NCI-H510A treated with DMSO at 0.1 percent for 48 hours (cell line): ENCODE measurements at regions not wholly inside any gene's neighbourhood (a gene's known extent, or its start where the extent isn't known, plus 50 kb on each side); places are given as distances from the start of the nearest gene placed in this dataset.
"Not testable (repeated sequence)": the region's sequence is repeated elsewhere in the genome, so short reads cannot be mapped to it uniquely, and the experiment has no call there.

Experiments used
- DNase-seq: peaks from one replicate; lab custom pipeline; 2025; lab: John Stamatoyannopoulos, UW

DNA sequence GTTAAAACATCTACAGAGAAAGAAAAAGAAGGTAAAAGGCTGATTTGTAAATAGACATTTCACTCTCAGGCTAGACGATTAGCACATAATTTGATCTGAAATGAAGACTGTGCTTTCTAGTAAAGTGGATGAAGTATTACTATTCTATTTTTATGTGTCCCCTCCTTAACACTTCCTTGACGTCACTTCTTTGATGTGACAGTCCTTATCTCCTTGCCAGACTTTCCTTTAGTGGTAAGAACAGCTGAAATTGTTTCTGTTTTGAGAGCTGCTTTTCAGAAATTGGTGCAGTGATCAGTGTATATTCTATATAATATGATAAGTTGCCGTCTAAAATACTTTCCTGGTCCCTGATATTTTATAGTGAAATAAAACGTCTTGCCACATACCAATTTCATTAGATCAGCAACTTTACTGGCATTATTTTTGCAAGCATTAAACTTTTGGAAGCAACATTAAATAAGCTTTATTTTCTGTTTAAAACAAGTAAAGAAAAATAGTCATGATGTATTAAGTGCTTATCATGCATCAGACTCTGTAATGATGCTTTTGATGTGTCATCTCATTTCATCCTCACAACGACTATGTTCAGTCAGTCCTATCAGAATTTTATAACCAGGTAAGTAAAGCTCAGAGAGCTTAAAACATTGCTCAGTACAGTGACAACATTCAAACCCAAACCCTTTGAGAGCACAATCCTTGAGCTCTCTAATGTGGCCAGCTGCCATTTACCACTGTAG lies 210.3 kb upstream of the PCDH9 start:
- DNase-seq, result no peak

DNA sequence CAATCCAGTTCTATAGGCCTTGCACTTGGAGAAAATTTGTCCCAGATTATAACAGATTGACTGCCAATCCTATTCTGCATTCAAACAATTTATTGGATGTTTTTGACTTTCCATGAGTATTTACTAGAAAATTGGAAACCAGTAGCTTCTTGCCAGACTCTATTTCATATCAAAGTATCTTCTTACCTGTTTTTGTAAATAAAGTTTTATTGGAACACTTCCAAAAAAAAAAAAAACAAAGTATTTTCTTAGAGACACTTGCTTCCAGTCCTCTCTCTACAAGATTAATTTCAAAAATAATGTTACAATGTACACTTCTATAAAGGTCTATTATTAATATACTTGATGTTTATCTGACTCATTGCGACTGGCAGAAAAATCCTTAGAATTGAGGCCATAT lies 209.2 kb upstream of the PCDH9 start:
- no peak for DNase-seq

DNA sequence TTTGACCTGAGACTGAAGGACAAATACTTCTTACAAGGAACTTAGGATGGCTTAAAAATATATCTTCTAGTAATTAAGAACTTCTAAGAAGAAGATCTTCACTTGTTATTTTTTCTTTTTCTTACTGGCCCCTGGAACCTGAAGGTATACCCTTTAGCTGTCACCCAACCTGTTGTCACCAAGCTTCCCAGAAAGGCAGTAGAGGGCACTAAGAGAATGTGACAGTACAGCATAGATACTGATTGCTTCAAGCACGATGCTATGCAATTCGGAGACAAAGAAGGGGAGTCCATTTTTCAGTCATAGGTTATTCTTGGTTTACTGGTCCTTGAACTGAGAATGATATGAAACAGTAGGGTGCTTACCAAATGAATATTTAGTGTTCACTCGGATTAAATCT lies 208.3 kb upstream of the PCDH9 start:
- no peak for DNase-seq

DNA sequence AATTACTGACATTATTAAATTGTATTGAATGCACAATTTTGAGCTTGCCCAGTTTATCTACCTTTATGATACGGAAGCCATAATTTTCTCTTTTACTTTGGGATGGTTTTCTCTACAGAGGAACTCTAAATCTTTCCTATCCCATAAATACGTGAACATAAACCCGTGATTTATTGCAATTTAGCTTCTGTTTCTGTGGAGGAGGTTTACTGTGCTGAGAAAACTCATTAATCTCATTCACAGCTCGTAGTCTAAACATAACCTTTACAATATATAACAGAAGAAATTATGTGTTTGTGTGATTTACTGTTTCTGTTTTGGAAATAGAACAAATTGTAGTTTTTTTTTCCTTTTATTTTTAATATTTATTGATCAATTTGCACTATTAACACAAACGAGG lies 207.1 kb upstream of the PCDH9 start:
- DNase-seq, result no peak

DNA sequence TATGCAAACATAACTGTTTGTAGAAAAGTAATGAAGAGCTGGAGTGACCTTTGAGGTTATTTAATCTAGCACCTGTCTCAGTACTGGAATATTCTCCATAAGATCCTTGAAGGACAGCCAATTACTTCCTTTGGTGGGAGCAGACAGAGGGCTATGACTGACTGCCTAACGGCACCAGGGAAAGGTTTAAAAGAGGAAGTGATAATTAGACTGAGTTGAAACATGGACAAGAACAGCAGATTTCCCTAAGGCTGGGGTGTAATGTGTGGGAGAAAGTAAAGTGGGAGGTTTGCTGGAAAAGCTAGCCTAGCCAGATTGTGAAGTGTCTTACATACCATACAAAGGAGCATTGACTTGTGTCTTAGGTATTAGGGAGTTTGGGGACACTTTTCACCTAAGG lies 191.3 kb upstream of the PCDH9 start:
- DNase-seq, result no peak

DNA sequence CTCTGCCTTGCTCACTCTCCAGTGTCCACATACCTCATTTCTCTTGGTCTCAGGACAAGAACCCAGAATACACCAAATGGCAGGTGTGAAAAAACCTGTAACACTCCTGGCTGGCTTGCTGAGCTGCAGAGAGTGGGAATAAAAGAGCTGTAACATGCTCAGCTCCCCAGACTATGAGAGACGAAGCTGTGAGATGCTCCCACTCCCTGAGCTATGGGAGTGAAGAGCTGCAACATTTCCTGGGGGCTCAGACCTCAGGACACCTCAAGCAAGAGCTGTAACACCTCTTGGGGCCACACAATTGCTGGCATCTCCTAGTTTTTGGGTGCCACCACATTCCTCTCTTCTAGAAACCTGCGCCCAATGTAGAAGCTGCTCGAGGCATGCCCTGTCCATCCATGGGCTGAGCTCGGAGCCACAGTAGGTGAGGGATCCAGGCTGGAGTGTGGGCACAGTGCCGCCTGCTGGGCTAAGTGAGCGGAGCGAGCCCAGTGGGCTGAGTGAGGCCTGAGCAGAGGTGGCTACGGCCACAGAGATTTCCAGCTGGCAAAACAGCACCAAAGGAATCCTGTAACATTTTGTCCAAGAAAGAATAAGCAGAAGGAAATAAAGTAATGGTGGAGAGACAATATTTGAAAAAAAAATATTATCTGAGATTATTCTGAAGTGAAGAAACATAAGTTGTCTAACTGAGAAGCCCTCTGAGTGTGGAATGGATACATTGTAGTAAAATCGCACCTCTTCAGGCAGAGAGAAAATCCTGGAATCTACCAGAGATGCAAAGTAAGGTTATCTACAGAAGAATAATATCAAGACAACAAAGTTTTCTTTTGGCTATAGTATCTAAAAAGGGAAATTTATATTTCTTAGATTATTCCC lies 186.2 kb upstream of the PCDH9 start:
- DNase-seq, result no peak

DNA sequence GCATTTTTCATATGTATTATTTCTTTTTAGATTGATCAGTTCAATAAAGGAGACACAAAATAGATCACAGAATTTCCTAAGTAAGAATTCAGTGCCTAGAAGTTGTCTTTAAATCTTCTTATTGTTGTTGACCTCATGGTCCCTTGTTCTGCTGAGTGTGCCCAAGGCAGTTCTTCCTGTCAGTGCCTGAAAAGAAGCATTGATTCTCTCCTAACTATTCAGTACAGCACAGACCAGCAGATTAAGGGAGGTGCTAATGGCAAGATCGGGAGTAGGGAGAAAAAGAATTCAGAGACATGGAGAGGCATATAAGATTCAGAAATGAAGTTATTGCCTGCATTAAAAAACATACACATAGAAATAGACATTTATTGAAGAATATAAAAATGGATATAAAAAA lies 180.5 kb upstream of the PCDH9 start:
- no peak for DNase-seq

DNA sequence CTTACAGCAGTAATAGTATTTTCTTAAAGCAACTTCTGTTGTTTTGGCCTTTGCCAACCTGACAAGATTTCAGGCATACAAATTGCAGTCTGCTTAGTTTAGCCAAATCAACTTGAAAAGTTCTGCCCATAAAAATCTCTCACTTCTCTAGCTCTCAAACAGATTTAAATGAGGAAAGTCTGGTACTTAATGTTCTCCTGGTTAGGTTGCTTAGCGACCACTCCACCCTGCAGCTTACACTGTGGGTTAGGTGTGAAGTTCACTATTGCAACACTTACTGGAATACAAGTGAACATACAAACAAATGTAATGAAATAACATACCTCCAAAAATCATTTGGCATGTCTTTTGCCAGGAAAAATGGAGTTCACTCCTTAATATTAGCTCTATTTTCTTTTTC lies 178.7 kb upstream of the PCDH9 start:
- DNase-seq, result no peak

DNA sequence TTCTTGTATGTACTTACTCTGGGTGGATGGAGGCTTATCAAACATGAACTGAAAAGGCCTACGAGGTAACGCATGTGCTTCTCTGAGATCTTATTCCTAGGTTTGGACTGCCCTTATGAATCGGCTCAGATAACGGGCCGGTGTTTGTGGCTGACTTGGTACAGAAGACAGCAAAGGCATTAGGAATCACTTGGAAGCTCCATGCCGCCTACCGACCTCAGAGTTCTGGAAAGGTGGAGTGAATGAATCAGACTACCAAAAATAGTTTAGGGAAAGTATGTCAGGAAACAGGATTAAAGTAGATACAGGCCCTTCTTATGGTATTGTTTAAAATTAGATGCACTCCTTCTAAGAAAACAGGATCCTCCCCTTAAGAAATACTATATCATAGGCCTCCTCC lies 172.4 kb upstream of the PCDH9 start:
- DNase-seq, result no peak

DNA sequence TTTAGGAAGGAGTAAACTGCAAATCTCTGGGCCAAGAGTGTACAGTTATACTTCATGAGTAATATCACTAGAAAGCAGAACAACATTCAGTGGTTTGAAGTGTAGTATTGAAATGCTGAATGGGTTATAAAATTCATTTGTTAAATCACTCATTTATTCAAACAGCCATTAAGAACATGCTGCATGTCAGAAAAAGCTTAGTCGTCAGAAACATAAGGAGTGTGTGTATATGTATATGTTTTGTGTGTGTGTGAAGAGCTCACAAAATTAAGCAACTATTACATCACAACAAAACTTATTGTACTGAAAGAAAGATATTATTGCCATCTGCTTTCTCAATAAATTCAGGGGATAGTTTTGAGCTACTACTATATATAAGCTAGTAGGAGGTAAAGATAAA lies 165.4 kb upstream of the PCDH9 start:
- DNase-seq, result no peak

DNA sequence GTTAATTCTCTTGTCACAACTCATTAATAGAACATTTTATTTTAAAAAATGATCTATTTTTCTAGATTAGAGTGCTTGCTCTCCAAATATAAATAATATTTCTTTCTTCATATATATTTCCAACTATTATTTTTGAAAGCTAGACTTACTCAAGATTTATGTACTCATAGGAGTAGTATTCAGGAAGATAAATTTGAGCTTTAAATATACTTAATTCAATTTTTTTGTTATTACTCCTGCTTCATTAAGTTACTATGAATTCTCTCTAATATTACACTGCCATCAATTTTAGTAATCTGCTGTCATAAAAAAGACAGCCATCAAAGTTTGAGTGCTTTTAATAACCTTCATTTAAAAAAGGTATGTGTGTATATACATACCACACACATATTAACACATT lies 161.9 kb upstream of the PCDH9 start:
- DNase-seq, result no peak

DNA sequence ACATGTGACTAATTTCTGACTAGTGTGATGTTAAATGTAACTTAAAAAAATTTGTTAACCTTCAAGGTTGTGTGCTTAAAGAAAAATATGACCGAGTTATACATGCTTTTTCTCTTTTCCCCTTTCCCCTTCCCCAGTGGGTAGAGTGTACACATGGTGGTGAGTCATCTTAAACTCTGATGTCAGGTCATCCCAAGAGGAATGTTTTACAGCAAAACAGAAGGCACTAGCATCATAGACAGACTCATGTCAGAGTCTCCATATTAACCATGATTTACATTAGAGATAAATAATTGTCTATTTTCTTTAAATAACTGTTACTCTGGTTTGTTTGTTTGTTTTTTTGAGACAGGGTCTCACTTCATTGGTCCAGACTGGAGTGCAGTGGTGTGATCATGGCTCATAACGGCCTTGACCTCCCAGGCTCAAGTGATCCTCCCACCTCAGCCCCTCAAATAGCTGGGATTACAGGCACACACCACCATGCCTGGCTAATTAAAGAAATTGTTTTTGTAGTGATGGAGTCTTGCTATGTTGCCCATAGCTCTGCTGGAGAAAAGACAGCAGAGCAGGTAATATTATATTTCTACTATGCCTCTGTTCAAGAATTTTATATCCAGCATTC lies 160.4 kb upstream of the PCDH9 start:
- no peak for DNase-seq

DNA sequence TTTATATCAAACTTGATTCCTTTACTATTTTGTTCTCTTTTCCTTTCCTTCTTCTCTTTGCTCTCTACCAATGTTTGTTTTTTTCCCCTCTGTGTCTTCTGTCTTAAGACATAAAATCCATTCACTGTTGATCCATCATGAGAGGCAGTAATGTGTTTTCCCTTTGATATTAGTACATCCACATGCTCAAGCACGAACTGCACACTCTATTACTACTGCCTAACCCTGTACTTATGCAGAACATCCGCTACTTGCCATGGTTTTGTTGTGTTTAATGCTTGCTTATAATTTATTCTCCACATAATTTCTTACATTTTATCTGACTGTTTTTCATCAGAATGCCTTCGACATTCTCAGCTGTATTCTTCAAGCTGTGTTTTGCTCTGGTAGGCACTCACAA lies 159.0 kb upstream of the PCDH9 start:
- DNase-seq, result no peak

DNA sequence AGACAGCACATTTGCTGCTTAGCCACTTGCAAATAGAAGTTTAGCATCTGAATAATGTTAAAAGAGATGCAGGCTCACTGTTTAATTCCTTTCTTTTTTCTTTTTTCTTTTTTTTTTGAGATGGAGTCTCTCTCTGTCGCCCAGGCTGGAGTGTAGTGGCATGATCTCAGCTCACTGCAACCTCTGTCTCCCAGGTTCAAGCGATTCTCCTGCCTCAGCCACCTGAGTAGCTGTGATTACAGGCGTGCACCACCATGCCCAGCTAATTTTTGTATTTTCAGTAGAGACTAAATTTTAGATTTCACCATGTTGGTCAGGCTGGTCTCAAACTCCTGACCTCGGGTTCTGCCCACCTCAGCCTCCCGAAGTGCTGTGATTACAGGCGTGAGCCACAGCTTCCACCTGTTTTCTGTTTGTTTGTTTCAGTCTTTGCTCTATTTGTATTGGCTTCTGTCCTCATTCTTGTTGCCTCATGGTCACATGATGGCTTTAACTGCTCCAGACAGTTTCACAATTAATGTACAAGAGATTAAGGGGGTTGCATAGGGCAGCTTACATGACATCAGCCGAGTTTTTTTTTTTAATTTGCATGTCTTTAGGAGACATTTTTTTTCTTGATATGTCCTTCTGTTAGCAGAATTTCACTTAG lies 153.1 kb upstream of the PCDH9 start:
- DNase-seq, result not testable (repeated sequence)

DNA sequence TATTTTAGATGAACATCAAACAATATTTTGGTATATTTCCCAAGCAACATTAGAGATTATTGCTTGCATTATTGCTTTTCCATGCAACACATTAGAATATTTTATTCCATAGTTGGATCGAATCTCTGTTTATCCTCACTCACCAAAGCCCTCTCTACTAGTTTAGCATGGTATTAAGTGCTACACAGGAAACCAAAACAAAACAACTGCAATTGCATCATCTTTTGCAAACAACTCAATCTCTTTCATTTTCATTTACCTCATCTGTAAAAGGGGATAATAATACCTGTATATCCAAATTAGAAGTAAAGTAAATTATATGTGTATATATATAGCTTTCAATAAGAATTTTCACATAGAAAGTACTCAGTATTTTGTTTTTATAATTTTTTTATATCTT lies 147.8 kb upstream of the PCDH9 start:
- no peak for DNase-seq

DNA sequence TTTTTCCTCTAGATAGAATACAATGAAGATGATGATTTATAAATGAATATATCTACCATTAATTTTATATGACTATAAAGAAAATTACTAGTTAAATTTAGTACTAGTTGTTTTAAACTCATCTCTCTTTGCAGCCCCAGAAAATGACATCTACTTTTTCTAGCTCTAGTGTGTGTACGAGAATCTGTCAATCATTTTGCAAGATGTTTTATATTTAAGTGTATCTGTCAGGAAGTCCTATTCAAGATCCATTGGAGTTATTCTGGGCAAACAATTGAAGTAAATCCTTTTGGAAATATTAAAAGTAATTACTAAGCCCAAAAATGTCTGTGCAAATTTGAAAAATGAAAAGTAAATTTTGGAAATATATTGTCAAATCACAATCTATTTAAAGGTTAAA lies 144.3 kb upstream of the PCDH9 start:
- no peak for DNase-seq

DNA sequence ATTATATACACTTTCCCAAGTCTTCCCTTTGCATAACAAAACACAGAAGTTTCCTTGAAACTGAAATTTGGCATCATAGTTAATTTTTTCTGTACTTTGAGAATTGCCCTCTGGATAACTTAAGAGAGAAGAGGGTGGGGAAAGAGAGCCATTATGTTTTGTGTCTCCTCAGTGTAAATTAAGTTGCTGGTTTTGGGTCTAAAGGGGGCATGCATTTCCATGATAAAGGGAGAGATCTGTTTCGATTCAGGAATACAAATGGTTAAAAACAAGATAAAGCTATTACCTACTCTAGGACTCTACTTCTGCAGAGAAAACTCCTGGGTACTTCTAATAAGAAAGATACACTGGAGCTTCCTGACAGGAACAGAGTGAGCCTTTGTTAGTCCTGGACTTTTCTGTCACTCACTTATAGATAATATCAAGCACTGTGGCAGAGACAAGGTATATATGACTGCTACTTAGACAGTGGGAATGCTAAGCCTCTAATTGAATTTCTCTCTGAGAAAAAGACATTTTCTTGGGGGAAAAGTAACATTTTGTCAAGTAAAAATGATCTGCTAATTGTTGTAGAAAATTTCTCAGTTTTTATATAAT lies 142.8 kb upstream of the PCDH9 start:
- no peak for DNase-seq

DNA sequence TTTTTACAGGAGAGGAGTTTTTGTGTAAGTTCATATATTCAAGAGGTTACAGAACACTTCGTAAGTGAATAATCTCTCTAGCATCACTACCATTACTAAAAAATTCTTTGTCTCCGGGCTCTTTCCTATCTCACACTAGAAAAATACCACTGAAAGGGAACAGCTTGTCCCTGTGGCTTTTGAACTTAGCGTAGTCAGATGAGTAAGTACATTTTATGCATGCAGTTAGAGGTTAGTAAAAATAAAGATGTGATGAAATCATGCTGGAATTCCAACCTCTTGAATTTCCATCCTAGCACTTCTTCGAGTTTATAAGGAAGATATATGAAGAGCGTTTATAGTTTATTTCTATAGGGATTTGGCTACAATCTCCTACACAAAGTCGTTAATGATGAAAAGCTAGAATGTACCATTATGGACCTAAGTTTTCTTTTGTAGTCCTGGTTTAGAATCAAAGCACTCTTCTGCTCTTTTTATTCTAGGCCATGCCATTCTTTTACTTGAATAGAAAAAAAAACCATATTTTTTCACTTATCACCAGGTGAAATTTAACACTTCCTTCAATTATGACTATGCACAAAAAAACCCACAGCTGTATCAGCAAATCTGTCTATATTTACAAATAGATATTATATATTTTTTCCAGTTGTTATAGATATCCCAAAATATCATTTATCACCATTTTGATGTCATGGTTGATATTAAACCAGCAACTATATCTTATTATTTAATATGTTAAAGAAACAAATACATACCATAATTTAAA lies 139.9 kb upstream of the PCDH9 start:
- no peak for DNase-seq

DNA sequence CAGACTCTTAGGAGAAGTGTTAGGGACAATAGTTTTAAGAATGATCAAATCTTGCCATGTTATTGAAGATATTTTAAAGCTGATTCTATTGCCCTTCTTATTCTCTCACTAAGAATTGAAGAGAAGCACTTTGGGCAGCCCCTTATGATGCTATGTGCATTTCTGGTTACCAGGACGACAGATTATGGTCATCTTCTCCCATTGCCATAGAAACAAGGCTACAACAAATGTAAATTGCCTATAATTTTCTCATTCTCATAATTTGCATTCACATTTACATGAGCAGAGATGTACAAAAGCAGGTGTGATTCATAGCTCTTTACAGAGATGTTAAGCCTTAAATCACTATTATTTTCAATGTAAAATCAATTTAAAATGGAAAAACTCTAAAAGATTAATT lies 137.3 kb upstream of the PCDH9 start:
- DNase-seq, result no peak

DNA sequence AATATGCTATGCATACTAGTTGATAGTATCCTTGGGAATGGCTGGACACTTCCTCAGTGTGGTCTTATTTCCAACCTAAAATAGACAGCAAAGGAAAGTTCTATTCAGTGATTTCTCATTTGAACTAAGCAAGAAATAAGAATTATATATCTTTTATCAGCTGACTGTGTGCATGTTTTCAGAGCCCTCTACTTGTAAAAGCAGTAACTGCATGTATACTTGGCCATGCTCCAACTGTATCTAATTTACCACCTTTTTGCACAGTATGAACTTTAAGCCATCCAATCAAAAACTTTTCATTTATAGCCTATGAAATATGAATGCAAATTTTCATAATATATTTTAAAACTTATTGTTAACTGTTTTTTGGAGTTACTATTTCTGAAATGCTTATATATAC lies 136.4 kb upstream of the PCDH9 start:
- DNase-seq, result no peak

DNA sequence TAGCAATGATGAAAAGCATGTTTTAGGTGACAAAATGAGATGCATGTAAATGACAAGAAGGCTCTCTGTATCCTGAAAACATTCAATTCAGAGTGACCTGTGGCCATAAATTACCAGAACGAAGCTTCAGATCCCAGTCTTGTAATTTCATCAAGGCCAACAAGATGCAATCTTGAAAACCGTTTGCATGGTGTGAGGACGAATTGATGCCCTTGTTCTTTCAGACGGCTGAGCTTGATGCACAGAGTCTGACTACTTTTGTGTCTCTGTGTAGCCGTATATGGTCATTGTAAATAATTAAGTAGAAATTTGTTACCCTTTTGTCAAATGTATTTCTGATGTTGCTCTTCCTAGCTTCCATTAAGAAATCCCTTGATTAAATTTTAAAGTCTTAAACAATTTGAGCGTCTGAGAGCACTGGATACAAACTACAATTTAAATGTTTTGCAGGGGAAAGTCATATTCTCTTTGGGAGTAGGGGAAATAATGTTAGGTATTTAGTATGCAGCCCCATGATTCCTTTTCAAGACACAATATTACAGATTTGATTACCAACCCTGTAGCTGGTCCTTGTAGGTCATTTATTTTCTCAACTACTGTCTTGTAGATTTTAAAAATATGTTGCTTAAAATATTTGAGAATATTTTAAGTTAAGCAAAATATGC lies 125.8 kb upstream of the PCDH9 start:
- DNase-seq, result no peak
